HepG2 (cell line): ENCODE measurements at regions not wholly inside any gene's neighbourhood (a gene's known extent, or its start where the extent isn't known, plus 50 kb on each side); places are given as distances from the start of the nearest gene placed in this dataset.

Experiments used
- ATAC-seq: fragments of 200-7000 bp; cut with Tn5 transposase; 3 replicates; pipeline ENCODE4 v1.9.1; 2020; ENCODE audit warnings: mild to moderate bottlenecking, moderate library complexity
- BruUV-seq: library from RNA; stranded (reverse); fragments of 400-500 nt; replicated peaks from 2 replicates; lab custom pipeline; 2021; lab: Mats Ljungman, UMichigan
- CTCF ChIA-PET: fragments of 300-600 bp; formaldehyde crosslinking; extraction: SDS; loops from one replicate; lab custom pipeline; 2021; ENCODE audit warnings: low total read pairs, inconsistent platforms, low intra/inter-chr PET ratio; lab: Yijun Ruan, JAX
- POLR2A ChIA-PET: fragments of 350-600 bp; sonication (Branson Sonifier 250); formaldehyde crosslinking; loops from one replicate; lab custom pipeline; 2020; ENCODE audit warnings: antibody characterized with exemption, inconsistent platforms; lab: Yijun Ruan, JAX
- DNase-seq: peaks from one replicate; pipeline ENCODE4 v3.0.0-alpha.2; 2015; ENCODE audit warnings: low spot score
- FAIRE-seq: peaks from 3 replicates; lab custom pipeline; 2011; peaks lifted over from hg19 to GRCh38; lab: Jason Lieb, UNC
- H2AFZ ChIP-seq: one replicate; pipeline ENCODE4 v1.6.1; 2011; ENCODE audit warnings: low read length, inconsistent platforms
- H3K27ac ChIP-seq: fragments of 300-600 bp; 3 replicates; pipeline ENCODE4 v1.8.0; 2011; ENCODE audit warnings: mixed run types, mild to moderate bottlenecking, mixed read lengths, low read length, inconsistent platforms; ENCODE audit not compliant: insufficient read depth; ENCODE audit errors: extremely low read length
- H3K27me3 ChIP-seq, 2 experiments: fragments of 200-600 bp in 1 of 2; 2 replicates in 1 of 2; 3 replicates in 1 of 2; pipeline versions ENCODE4 v1.6.0 to v1.8.0; 2011; ENCODE audit warnings: low read length in 2 of 2, mild to moderate bottlenecking in 2 of 2, moderate library complexity in 2 of 2, inconsistent platforms in 1 of 2; ENCODE audit not compliant: insufficient read depth in 2 of 2, control insufficient read depth in 1 of 2
- H3K36me3 ChIP-seq, 2 experiments: fragments of 200-600 bp in 1 of 2; replicated peaks in 1 of 2; 2 replicates in 1 of 2; 3 replicates in 1 of 2; pipeline versions ENCODE4 v1.5.1 to v1.8.0; 2011; ENCODE audit warnings: low read length in 2 of 2, inconsistent platforms in 1 of 2; ENCODE audit not compliant: insufficient read depth in 2 of 2, control insufficient read depth in 1 of 2
- H3K4me1 ChIP-seq: 2 replicates; pipeline ENCODE4 v1.5.1; 2012; ENCODE audit warnings: low read length, inconsistent platforms; ENCODE audit not compliant: insufficient read depth
- H3K4me2 ChIP-seq: 2 replicates; pipeline ENCODE4 v1.6.0; 2011; ENCODE audit warnings: low read depth, low read length, inconsistent platforms
- H3K4me3 ChIP-seq, 3 experiments: fragments of 200-600 bp in 1 of 3; sonication (generic), shearing (Covaris generic) in 1 of 3; replicated peaks in 1 of 3; 2 replicates each; pipeline ENCODE4 v1.5.1; 2011 to 2016; ENCODE audit warnings: low read length in 3 of 3, inconsistent platforms in 2 of 3, low read depth in 2 of 3, mild to moderate bottlenecking in 2 of 3, control low read depth in 1 of 3, mixed read lengths in 1 of 3; ENCODE audit not compliant: insufficient read depth in 1 of 3
- H3K79me2 ChIP-seq: one replicate; pipeline ENCODE4 v1.6.1; 2011; ENCODE audit warnings: low read length, inconsistent platforms; ENCODE audit not compliant: insufficient read depth
- H3K9ac ChIP-seq: 2 replicates; pipeline ENCODE4 v1.6.0; 2011; ENCODE audit warnings: mild to moderate bottlenecking, low read depth, low read length, inconsistent platforms; ENCODE audit not compliant: insufficient read depth
- H3K9me3 ChIP-seq: 2 replicates; pipeline ENCODE4 v1.5.1; 2012; ENCODE audit warnings: mild to moderate bottlenecking, low read length
- H4K20me1 ChIP-seq: 2 replicates; pipeline ENCODE4 v1.6.0; 2011; ENCODE audit warnings: inconsistent platforms, mild to moderate bottlenecking, low read length, moderate library complexity; ENCODE audit not compliant: insufficient read depth
- AHR ChIP-seq: IDR thresholded peaks from 2 replicates; pipeline ENCODE4 v1.6.1; 2018; ENCODE audit warnings: missing genetic modification reagents, missing compliant biosample characterization
- ARNT2 ChIP-seq: sonication (generic); formaldehyde crosslinking; IDR thresholded peaks from 2 replicates; pipeline ENCODE4 v1.8.0; 2022; ENCODE audit warnings: mild to moderate bottlenecking, low read depth, missing genetic modification reagents, moderate library complexity
- HBP1 ChIP-seq: IDR thresholded peaks from 2 replicates; pipeline ENCODE4 v1.6.1; 2016; ENCODE audit warnings: low read depth, control low read depth
- TIGD3 ChIP-seq: sonication (generic); formaldehyde crosslinking; IDR thresholded peaks from 2 replicates; pipeline ENCODE4 v1.5.1; 2020; ENCODE audit warnings: mild to moderate bottlenecking, missing genetic modification reagents, borderline replicate concordance
- WIZ ChIP-seq: sonication (generic); formaldehyde crosslinking; IDR thresholded peaks from 2 replicates; pipeline ENCODE4 v1.5.1; 2020; ENCODE audit warnings: mild to moderate bottlenecking, missing genetic modification reagents
- ZBTB20 ChIP-seq: sonication (generic); formaldehyde crosslinking; IDR thresholded peaks from 2 replicates; pipeline ENCODE4 v1.8.1; 2023; ENCODE audit warnings: missing genetic modification reagents, low read depth, mild to moderate bottlenecking, borderline replicate concordance
- ZFP1 ChIP-seq: IDR thresholded peaks from 2 replicates; pipeline ENCODE4 v1.6.1; 2016
- ZNF142 ChIP-seq: sonication (generic); formaldehyde crosslinking; IDR thresholded peaks from 2 replicates; pipeline ENCODE4 v1.4.0; 2020; ENCODE audit warnings: missing genetic modification reagents
- ZNF225 ChIP-seq: sonication (generic); formaldehyde crosslinking; IDR thresholded peaks from 2 replicates; pipeline ENCODE4 v1.4.0; 2020; ENCODE audit warnings: mild to moderate bottlenecking, missing genetic modification reagents
- ZNF354B ChIP-seq: sonication (generic); formaldehyde crosslinking; IDR thresholded peaks from 2 replicates; pipeline ENCODE4 v1.8.0; 2022; ENCODE audit warnings: mild to moderate bottlenecking, missing genetic modification reagents
- ZNF446 ChIP-seq: sonication (generic); formaldehyde crosslinking; IDR thresholded peaks from 2 replicates; pipeline ENCODE4 v1.5.0; 2020; ENCODE audit warnings: mild to moderate bottlenecking, missing genetic modification reagents
- ZNF782 ChIP-seq: sonication (generic); formaldehyde crosslinking; IDR thresholded peaks from 2 replicates; pipeline ENCODE4 v1.4.0; 2020; ENCODE audit warnings: missing genetic modification reagents, mild to moderate bottlenecking, borderline replicate concordance
- WGBS: methylation state at CpG from one replicate; pipeline ENCODE4 v1.1.6; 2017; ENCODE audit warnings: low lambda C conversion rate; 5-methylcytosine and 5-hydroxymethylcytosine counted together
- in situ Hi-C: cut with HindIII; loops from 2 replicates; pipeline ENCODE4 v1.10.0; 2017; ENCODE audit warnings: low pct_unique_long_range_greater_than_20kb; ENCODE audit not compliant: extremely low pct_ligation_motif_present
- intact Hi-C: fragments of 100-400 bp; cut with micrococcal nuclease; formaldehyde crosslinking; loops from one replicate; pipeline ENCODE4 v1.10.0; 2022; ENCODE audit not compliant: unreplicated experiment

GRCh38 chr6:140623498-140623897, 1249.0 kb upstream of the CITED2 start:
- H3K9ac ChIP-seq = no peak overlapping the region
- DNase-seq = no peak
- 1% methylated on average over 3 of the region's 3 CpGs for WGBS
- H3K9me3 ChIP-seq = peaks cover 84% of the 10 kb centered on the region
- no peaks in the 10 kb centered on the region for H3K27me3 ChIP-seq
- in situ Hi-C loops = no loop called here
- H3K4me1 ChIP-seq = no peaks in the 10 kb centered on the region
- ChIA-PET POLR2A (no interaction called here), CTCF (no interaction called here)
- H3K4me2 ChIP-seq = no peak overlapping the region
- H4K20me1 ChIP-seq = no peaks in the 10 kb centered on the region
- FAIRE-seq = no peak
- intact Hi-C loops = no loop called here
- H3K27ac ChIP-seq = no peak overlapping the region
- H3K79me2 ChIP-seq = no peaks in the 10 kb centered on the region
- TF ChIP-seq ZNF446 (CRISPR knock-in tag) = no peak
- TF ChIP-seq AHR (CRISPR knock-in tag) = no peak
- TF ChIP-seq ZNF142 = no peak
- no TSS peak for BruUV-seq
- no peak for ATAC-seq
- no peak overlapping the region for H3K4me3 ChIP-seq
- no peaks in the 10 kb centered on the region for H3K36me3 ChIP-seq
- H2AFZ ChIP-seq = no peak overlapping the region

GRCh38 chr6:140620496-140620895, 1246.0 kb upstream of the CITED2 start:
- Histone ChIP-seq H4K20me1 (no peaks in the 10 kb centered on the region), H2AFZ (no peak overlapping the region), H3K4me3 (no peak overlapping the region), H3K9ac (no peak overlapping the region), H3K27ac (no peak overlapping the region), H3K27me3 (no peaks in the 10 kb centered on the region), H3K36me3 (no peaks in the 10 kb centered on the region), H3K79me2 (no peaks in the 10 kb centered on the region), H3K9me3 (peaks cover 76% of the 10 kb centered on the region), H3K4me1 (no peaks in the 10 kb centered on the region), H3K4me2 (no peak overlapping the region)
- 3% methylated on average over 1 of the region's 1 CpG for WGBS
- FAIRE-seq = no peak
- in situ Hi-C loops (no loop called here), intact Hi-C loops (no loop called here)
- ATAC-seq = no peak
- DNase-seq = no peak
- ChIA-PET CTCF (no interaction called here), POLR2A (no interaction called here)
- BruUV-seq = no TSS peak
- TF ChIP-seq ZNF225 (no peak), WIZ (CRISPR knock-in tag) (no peak), TIGD3 (CRISPR knock-in tag) (no peak), ZFP1 (CRISPR knock-in tag) (no peak), ZBTB20 (CRISPR knock-in tag) (no peak), HBP1 (no peak), ZNF782 (no peak), ZNF354B (CRISPR knock-in tag) (no peak), ARNT2 (no peak)
